WTC11 (cell line): ENCODE measurements at regions not wholly inside any gene's neighbourhood (a gene's known extent, or its start where the extent isn't known, plus 50 kb on each side); places are given as distances from the start of the nearest gene placed in this dataset.

ENCODE experiments used
- ATAC-seq: fragments of 200-7000 bp; cut with Tn5 transposase; 2 replicates; pipeline ENCODE4 v1.10.0; 2021; ENCODE audit warnings: mild to moderate bottlenecking, moderate library complexity
- CTCF ChIA-PET: fragments of 300-600 bp; sonication (Branson Sonifier 250); formaldehyde crosslinking; loops from one replicate; lab custom pipeline; 2021; ENCODE audit warnings: antibody characterized with exemption; lab: Charles Lee
- POLR2A ChIA-PET: fragments of 350-600 bp; sonication (Branson Sonifier 250); formaldehyde crosslinking; loops from one replicate; lab custom pipeline; 2021; ENCODE audit warnings: antibody characterized with exemption; lab: Charles Lee
- DNase-seq: peaks from one replicate; pipeline ENCODE4 v3.0.0; 2021; ENCODE audit warnings: low spot score
- H3K27ac Mint-ChIP-seq: 2 replicates; pipeline ENCODE4 v1.8.0; 2021; ENCODE audit warnings: mixed read lengths
- H3K27me3 Mint-ChIP-seq: 2 replicates; pipeline ENCODE4 v1.8.0; 2021; ENCODE audit warnings: low read depth, mild to moderate bottlenecking, moderate library complexity, mixed read lengths
- H3K36me3 Mint-ChIP-seq: 2 replicates; pipeline ENCODE4 v1.8.0; 2021; ENCODE audit warnings: mixed read lengths
- H3K4me1 Mint-ChIP-seq: 2 replicates; pipeline ENCODE4 v1.8.0; 2022; ENCODE audit warnings: mixed read lengths
- H3K4me3 Mint-ChIP-seq: 2 replicates; pipeline ENCODE4 v1.8.0; 2021; ENCODE audit warnings: mild to moderate bottlenecking, moderate library complexity, mixed read lengths
- H3K9me3 Mint-ChIP-seq: 2 replicates; pipeline ENCODE4 v1.8.0; 2021; ENCODE audit warnings: mixed read lengths
- ARID4B ChIP-seq: sonication (generic); formaldehyde crosslinking; IDR thresholded peaks from 2 replicates; pipeline ENCODE4 v1.8.0; 2023; ENCODE audit warnings: missing genetic modification reagents, mild to moderate bottlenecking, borderline replicate concordance
- ATF2 ChIP-seq: sonication (generic); formaldehyde crosslinking; IDR thresholded peaks from 2 replicates; pipeline ENCODE4 v1.8.1; 2022; ENCODE audit warnings: low read depth, missing genetic modification reagents, borderline replicate concordance
- CBFB ChIP-seq: sonication (generic); formaldehyde crosslinking; IDR thresholded peaks from 2 replicates; pipeline ENCODE4 v1.8.1; 2022; ENCODE audit warnings: mild to moderate bottlenecking, low read depth, missing genetic modification reagents
- ELF4 ChIP-seq: sonication (generic); formaldehyde crosslinking; IDR thresholded peaks from 2 replicates; pipeline ENCODE4 v1.8.1; 2022; ENCODE audit warnings: low read depth, mild to moderate bottlenecking, moderate library complexity, missing genetic modification reagents
- EMX1 ChIP-seq: fragments of 250-450 bp; sonication (Bioruptor Pico); IDR thresholded peaks from 2 replicates; pipeline ENCODE4 v1.8.0; 2021; ENCODE audit warnings: mild to moderate bottlenecking
- ERG ChIP-seq: fragments of 250-450 bp; sonication (Bioruptor Pico); IDR thresholded peaks from 2 replicates; pipeline ENCODE4 v1.8.0; 2021; ENCODE audit warnings: mild to moderate bottlenecking
- ETV6 ChIP-seq: sonication (generic); formaldehyde crosslinking; IDR thresholded peaks from 2 replicates; pipeline ENCODE4 v1.8.1; 2022; ENCODE audit warnings: mild to moderate bottlenecking, missing genetic modification reagents
- FOXJ3 ChIP-seq: sonication (generic); formaldehyde crosslinking; IDR thresholded peaks from 2 replicates; pipeline ENCODE4 v1.9.0; 2021; ENCODE audit warnings: missing genetic modification reagents, mild to moderate bottlenecking, borderline replicate concordance
- FOXP4 ChIP-seq: sonication (generic); formaldehyde crosslinking; IDR thresholded peaks from 2 replicates; pipeline ENCODE4 v1.8.0; 2022; ENCODE audit warnings: mild to moderate bottlenecking, missing genetic modification reagents
- GABPB1 ChIP-seq: sonication (generic); formaldehyde crosslinking; IDR thresholded peaks from 2 replicates; pipeline ENCODE4 v1.8.1; 2023; ENCODE audit warnings: mild to moderate bottlenecking, missing genetic modification reagents
- HMGXB4 ChIP-seq: sonication (generic); formaldehyde crosslinking; IDR thresholded peaks from 2 replicates; pipeline ENCODE4 v1.8.1; 2023; ENCODE audit warnings: mild to moderate bottlenecking, moderate library complexity, missing genetic modification reagents
- IRF2 ChIP-seq: sonication (generic); formaldehyde crosslinking; IDR thresholded peaks from 2 replicates; pipeline ENCODE4 v1.8.0; 2022; ENCODE audit warnings: low read depth, missing genetic modification reagents, borderline replicate concordance
- JUN ChIP-seq: sonication (generic); formaldehyde crosslinking; IDR thresholded peaks from 2 replicates; pipeline ENCODE4 v1.8.0; 2023; ENCODE audit warnings: mild to moderate bottlenecking, missing genetic modification reagents
- PRDM15 ChIP-seq: sonication (generic); formaldehyde crosslinking; IDR thresholded peaks from 2 replicates; pipeline ENCODE4 v1.8.0; 2022; ENCODE audit warnings: missing genetic modification reagents
- USF2 ChIP-seq: sonication (generic); formaldehyde crosslinking; IDR thresholded peaks from 2 replicates; pipeline ENCODE4 v1.8.1; 2023; ENCODE audit warnings: mild to moderate bottlenecking, missing genetic modification reagents, moderate library complexity
- ZBTB43 ChIP-seq: sonication (generic); formaldehyde crosslinking; IDR thresholded peaks from 2 replicates; pipeline ENCODE4 v1.8.1; 2023; ENCODE audit warnings: mild to moderate bottlenecking, missing genetic modification reagents
- ZNF232 ChIP-seq: sonication (generic); formaldehyde crosslinking; IDR thresholded peaks from 2 replicates; pipeline ENCODE4 v1.8.0; 2022; ENCODE audit warnings: mild to moderate bottlenecking, missing genetic modification reagents
- ZNF425 ChIP-seq: fragments of 250-450 bp; sonication (Bioruptor Pico); conservative IDR thresholded peaks from 2 replicates; pipeline ENCODE4 v1.9.0; 2021; ENCODE audit warnings: mild to moderate bottlenecking

- H3K9me3 Mint-ChIP-seq, result peaks cover 8% of the 10 kb centered on the region
- H3K4me1 Mint-ChIP-seq, result no peaks in the 10 kb centered on the region; the same call in 1 of the 2 replicates
- H3K4me3 Mint-ChIP-seq, result no peak overlapping the region
- no peaks in the 10 kb centered on the region for H3K27me3 Mint-ChIP-seq
- no peaks in the 10 kb centered on the region for H3K36me3 Mint-ChIP-seq
- H3K27ac Mint-ChIP-seq, result no peak overlapping the region
- CTCF ChIA-PET, result no interaction called here
- POLR2A ChIA-PET, result no interaction called here
- TF ChIP-seq ZNF425 (CRISPR knock-in tag), result no peak
- no peak for TF ChIP-seq IRF2 (CRISPR knock-in tag)
- TF ChIP-seq ETV6, result no peak
- TF ChIP-seq JUN, result no peak
- no peak for TF ChIP-seq HMGXB4 (CRISPR knock-in tag)
- no peak for TF ChIP-seq CBFB (CRISPR knock-in tag)
- no peak for TF ChIP-seq GABPB1
- TF ChIP-seq ZNF232 (CRISPR knock-in tag), result no peak
- TF ChIP-seq USF2 (CRISPR knock-in tag), result no peak
- TF ChIP-seq FOXP4 (CRISPR knock-in tag), result no peak
- TF ChIP-seq ATF2 (CRISPR knock-in tag), result no peak
- TF ChIP-seq ELF4, result no peak
- no peak for TF ChIP-seq ARID4B (CRISPR knock-in tag)
- TF ChIP-seq EMX1 (CRISPR knock-in tag), result no peak
- TF ChIP-seq ERG, result no peak
- TF ChIP-seq ZBTB43 (CRISPR knock-in tag), result no peak
- no peak for TF ChIP-seq PRDM15 (CRISPR knock-in tag)
- no peak for TF ChIP-seq FOXJ3 (CRISPR knock-in tag)
- TF ChIP-seq, all 79 proteins: peak for 0
- no peak for ATAC-seq
- DNase-seq, result no peak
Observed at GRCh38 chr1:218592688-218593087, 247.6 kb downstream of the TGFB2 start.
